Esophagus (tissue), 2 donors: ENCODE measurements at regions not wholly inside any gene's neighbourhood (a gene's known extent, or its start where the extent isn't known, plus 50 kb on each side); places are given as distances from the start of the nearest gene placed in this dataset.

Experiments
- H3K27ac ChIP-seq, 2 donors: one replicate each; pipeline ENCODE4 v1.5.1; 2013; ENCODE audit warnings: low read depth in 2 of 2, mild to moderate bottlenecking in 2 of 2, inconsistent platforms in 1 of 2, low read length in 1 of 2, moderate library complexity in 1 of 2
- H3K27me3 ChIP-seq, 2 donors: one replicate each; pipeline ENCODE4 v1.6.1; 2013; ENCODE audit warnings: low read length in 2 of 2, control low read depth in 1 of 2, mild to moderate bottlenecking in 1 of 2; ENCODE audit not compliant: insufficient read depth in 2 of 2, control insufficient read depth in 1 of 2
- H3K36me3 ChIP-seq, 2 donors: one replicate each; pipeline ENCODE4 v1.6.1; 2013; ENCODE audit warnings: low read length in 1 of 2; ENCODE audit not compliant: control insufficient read depth in 2 of 2, insufficient read depth in 2 of 2
- H3K4me1 ChIP-seq, 2 donors: one replicate each; pipeline ENCODE4 v1.6.1; 2013; ENCODE audit warnings: low read length in 1 of 2; ENCODE audit not compliant: control insufficient read depth in 2 of 2, insufficient read depth in 2 of 2
- H3K4me3 ChIP-seq, 2 donors: one replicate each; pipeline ENCODE4 v1.5.1; 2013; ENCODE audit warnings: low read length in 2 of 2, mild to moderate bottlenecking in 2 of 2, low read depth in 1 of 2, moderate library complexity in 1 of 2
- H3K9me3 ChIP-seq, 2 donors: one replicate each; pipeline ENCODE4 v1.6.1; 2013; ENCODE audit warnings: mild to moderate bottlenecking in 2 of 2, low read depth in 1 of 2, low read length in 1 of 2, moderate library complexity in 1 of 2; ENCODE audit not compliant: control insufficient read depth in 2 of 2, insufficient read depth in 1 of 2
- WGBS, 2 donors: extraction: QIAGEN DNeasy Blood & Tissue Kit; methylation state at CpG; one replicate each; pipeline ENCODE4 v1.1.7; 2013; 5-methylcytosine and 5-hydroxymethylcytosine counted together
- donor health status: healthy with polysubstance abuse.
- donor health status: Bipolar disorder and iron deficiency.

DNA sequence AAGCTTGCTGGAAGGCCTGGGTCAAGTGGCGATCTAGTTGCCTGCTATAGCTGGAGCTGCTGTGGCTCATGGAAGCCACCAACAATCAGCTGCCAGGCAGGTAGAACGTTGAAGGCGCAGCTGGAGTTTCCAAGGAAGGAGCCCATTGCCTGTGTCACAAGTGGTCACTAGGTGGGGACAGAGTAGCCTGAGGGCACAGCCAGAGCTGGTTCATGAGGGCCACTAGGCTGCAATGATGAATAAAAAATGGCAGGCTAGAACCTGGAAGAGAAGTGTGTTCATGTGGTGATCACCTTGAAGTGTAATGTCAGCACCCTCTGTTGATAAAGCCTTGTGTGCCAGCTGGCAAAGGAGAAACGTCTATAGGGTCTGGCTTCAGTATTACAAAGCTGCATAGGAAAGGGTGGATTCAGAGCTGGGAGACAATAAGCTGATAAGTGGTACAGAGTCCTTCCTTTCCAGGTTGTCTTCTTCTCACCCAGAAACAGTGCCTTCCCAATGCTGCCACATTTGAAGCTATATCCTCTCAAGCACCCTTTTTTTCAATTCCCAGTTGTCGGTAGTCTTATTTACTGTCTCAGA is 165.8 kb downstream of the EMP1 start:
- no peak overlapping the region for H3K27ac ChIP-seq
- H3K4me1 ChIP-seq: no peaks in the 10 kb centered on the region
- H3K36me3 ChIP-seq: no peaks in the 10 kb centered on the region
- peaks cover 0 to 2% of the 10 kb centered on the region in 2 donors for H3K27me3 ChIP-seq
- WGBS, 2 donors: 50 to 60% methylated on average over 5 of the region's 5 CpGs
- H3K4me3 ChIP-seq: no peak overlapping the region
- H3K9me3 ChIP-seq: no peaks in the 10 kb centered on the region

DNA sequence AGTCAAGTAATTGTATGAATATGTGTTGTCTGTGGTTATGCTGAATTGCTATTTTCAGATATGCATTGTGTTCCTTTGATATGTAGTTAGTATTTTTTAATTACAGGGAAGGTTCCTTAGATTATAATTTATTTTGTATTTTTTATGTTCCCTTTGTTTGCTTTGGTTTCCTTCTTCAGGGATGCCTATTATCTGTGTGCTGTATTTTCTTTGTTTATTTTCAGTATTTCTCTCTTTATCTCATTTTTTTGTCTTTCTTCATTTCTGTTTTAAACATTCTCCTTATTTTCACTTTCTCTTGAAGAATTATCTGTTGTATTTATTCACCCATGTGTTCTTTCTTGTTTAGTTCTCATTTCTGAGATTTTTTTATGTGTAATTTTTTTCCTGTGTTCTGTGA is 163.1 kb downstream of the EMP1 start:
- no peaks in the 10 kb centered on the region for H3K36me3 ChIP-seq
- H3K9me3 ChIP-seq: no peaks in the 10 kb centered on the region
- no peaks in the 10 kb centered on the region for H3K4me1 ChIP-seq

DNA sequence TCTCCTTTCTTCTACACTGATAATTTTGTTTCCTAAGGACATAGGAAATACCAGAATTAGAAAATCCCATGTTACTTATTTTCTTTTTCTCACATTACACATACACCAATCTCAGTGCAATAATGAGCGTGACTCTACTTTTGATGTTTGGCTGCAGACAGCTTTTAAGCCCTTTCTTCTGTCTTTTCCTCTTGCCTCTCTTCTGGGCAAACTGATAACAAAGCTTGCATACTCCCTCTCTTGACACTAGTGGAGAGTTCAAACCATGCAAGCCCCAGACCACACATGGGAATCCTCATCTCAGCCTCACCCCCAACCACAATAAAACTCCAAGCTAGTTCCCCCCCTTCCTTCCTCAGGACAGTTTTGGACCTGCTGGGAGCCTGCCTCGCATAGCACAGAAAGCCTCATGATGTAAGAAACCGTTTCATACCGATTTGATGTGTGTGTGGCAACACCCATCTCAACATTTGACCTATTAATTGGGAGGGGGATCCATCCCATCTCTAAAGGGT is 161.9 kb downstream of the EMP1 start:
- Histone ChIP-seq H3K4me1 (no peaks in the 10 kb centered on the region), H3K9me3 (no peaks in the 10 kb centered on the region), H3K4me3 (no peak overlapping the region), H3K27me3 (peaks cover 0 to 2% of the 10 kb centered on the region in 2 donors), H3K36me3 (no peaks in the 10 kb centered on the region), H3K27ac (no peak overlapping the region)
- WGBS, 2 donors: 81 to 84% methylated on average over 4 of the region's 4 CpGs

More for the DNA sequence above, 163.1 kb downstream of the EMP1 start:
- H3K27ac ChIP-seq: no peak overlapping the region
- peaks cover 0 to 2% of the 10 kb centered on the region in 2 donors for H3K27me3 ChIP-seq
- no peak overlapping the region for H3K4me3 ChIP-seq

DNA sequence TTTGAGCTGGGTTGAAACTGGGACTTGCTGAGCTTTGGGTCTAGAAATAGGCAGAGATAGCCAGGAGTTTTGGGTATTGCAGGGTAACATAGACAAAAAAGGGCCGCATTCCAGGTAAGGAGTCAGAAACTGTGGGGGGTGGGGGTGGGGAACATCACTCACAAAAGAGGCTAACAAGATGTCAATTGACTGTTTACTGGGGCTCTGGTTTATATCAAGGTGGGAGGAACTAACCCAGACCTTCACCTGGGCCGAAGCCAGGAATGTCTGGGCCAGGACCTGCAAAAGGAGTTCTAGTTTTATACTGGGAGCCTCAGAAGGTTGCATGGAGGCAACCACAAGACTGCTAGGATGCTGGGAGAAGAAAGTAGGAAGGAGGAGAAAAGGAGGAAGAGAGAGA is 154.4 kb downstream of the EMP1 start:
- H3K4me1 ChIP-seq: no peaks in the 10 kb centered on the region
- no peak overlapping the region for H3K27ac ChIP-seq
- H3K36me3 ChIP-seq: no peaks in the 10 kb centered on the region
- WGBS, 2 donors: 86 to 88% methylated on average over 2 of the region's 2 CpGs
- H3K27me3 ChIP-seq: no peaks in the 10 kb centered on the region
- no peak overlapping the region for H3K4me3 ChIP-seq
- no peaks in the 10 kb centered on the region for H3K9me3 ChIP-seq

DNA sequence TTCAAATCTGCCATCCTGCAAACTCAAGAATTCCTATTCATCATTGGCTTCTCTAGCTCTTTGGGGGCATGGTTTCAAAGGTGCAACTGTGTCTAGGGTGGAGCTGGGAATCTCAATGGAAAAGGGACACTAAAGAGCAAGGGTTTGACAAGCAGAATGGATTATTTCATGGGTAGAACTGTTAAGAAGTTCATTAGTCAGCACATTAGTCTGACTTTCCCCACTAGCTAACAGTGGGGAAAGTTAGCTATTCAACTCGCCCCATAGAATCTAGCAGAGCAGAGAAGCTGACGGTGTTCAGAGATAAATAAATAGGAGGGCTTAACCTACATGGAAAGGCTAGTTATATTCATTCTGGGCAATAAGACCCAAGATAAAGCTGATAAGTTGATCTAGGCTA is 153.9 kb downstream of the EMP1 start:
- Histone ChIP-seq H3K36me3 (no peaks in the 10 kb centered on the region), H3K27ac (no peak overlapping the region), H3K4me1 (no peaks in the 10 kb centered on the region), H3K9me3 (no peaks in the 10 kb centered on the region), H3K4me3 (no peak overlapping the region), H3K27me3 (no peaks in the 10 kb centered on the region)
- WGBS, 2 donors: 75 to 77% methylated on average over 2 of the region's 2 CpGs

DNA sequence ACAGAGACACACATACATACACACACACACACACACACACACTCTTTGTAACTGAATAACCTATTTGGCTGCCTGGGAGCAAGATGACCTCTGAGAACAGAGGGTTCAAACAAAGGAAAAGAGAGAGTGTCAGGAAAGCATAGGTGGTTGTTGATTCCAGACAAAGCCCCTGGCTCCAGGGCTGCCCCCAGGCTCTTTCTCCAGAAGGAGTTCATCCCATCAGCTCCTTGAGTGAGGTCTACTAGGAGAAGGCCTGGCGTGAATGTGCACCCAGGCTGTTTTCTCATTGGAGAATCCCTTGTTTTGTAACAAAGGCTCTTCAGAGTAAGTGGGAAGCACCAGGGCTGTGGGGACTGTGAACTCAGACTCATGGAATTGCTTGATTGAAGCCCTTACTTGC is 151.9 kb downstream of the EMP1 start:
- Histone ChIP-seq H3K36me3 (no peaks in the 10 kb centered on the region), H3K27ac (no peak overlapping the region), H3K4me1 (no peaks in the 10 kb centered on the region), H3K4me3 (no peak overlapping the region), H3K9me3 (no peaks in the 10 kb centered on the region), H3K27me3 (no peaks in the 10 kb centered on the region)
- 75 to 91% methylated on average over 1 of the region's 1 CpG for WGBS, 2 donors

DNA sequence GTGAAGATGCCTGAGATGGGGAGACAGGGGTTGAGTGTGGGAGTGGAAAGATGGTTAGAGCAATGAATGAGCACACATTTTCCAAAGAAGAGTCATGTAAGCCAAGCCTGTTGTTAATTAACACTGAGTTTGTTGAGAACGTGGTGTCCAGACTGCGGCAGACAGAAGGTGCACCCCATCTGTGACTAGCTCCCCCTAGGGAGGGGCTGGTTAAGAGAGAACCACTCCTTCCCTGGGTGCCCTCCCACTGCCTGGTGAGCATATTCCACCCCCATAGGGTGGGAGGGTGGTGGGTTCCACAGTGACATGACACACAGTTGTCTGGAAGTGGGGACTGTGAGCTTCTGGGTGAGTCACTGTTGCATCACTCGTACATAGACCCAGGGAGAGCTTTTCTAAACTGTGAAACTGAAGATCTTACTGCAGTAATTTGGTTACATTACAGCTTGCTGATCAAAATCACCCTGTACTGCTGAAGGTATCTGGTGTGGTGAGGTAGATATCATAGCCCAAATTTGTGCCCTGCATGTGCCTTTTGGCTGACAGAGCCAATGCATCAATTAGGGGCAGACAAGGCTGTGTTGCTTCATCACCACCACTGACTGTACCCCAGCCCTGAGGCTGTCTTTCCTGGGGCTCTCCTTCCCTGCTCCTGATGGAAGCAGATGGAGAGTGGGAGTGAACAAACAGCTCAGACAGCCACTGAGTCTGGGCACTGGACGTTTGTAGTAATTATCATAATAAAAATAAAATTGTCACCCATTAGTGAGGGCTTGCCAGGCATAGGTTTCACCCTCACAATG is 150.9 kb downstream of the EMP1 start:
- no peaks in the 10 kb centered on the region for H3K36me3 ChIP-seq
- no peak overlapping the region for H3K27ac ChIP-seq
- no peak overlapping the region for H3K4me3 ChIP-seq
- no peaks in the 10 kb centered on the region for H3K9me3 ChIP-seq
- H3K4me1 ChIP-seq: no peaks in the 10 kb centered on the region
- no peaks in the 10 kb centered on the region for H3K27me3 ChIP-seq
- 51 to 56% methylated on average over 4 of the region's 4 CpGs for WGBS, 2 donors

DNA sequence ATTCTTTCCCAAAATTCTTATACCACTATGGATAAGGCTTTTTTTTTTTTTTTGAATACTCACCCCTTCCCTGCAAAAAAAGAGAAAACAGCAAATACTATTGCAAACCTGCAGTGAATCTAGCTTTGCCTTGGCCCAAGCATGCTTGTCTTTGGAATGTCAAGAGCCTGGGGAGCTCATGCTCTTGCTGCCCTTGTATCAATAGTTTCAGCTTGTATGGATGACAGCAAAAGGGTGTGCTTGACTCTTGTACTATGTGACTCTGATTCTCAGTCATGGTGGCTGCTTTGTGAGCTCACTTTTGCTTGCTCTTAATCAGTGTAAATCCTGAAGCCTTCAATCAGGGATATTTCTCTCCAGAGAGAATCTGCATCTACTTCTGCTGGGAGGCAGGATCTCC is 149.2 kb downstream of the EMP1 start:
- no peaks in the 10 kb centered on the region for H3K27me3 ChIP-seq

DNA sequence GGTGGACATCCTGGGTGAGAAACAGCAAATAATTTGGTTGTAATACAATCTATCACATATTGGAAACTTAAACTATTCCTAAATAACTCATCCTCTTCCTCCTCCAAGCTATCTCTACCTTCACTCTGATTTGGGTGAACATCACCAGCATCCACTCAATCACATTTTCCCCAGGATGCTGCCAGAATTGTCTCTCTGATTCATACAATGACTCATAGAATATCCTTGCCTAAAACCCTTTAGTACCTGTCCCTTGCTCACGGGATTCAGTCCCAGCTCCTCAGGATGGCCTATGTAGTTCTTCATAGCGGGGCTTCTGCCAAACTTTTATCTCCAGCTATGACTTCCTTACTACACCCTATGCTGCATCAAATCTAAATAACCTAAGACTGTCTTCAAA is 146.8 kb downstream of the EMP1 start:
- no peaks in the 10 kb centered on the region for H3K36me3 ChIP-seq
- WGBS, 2 donors: 40 to 68% methylated on average over 2 of the region's 2 CpGs
- no peak overlapping the region for H3K4me3 ChIP-seq
- H3K27me3 ChIP-seq: no peaks in the 10 kb centered on the region
- H3K9me3 ChIP-seq: no peaks in the 10 kb centered on the region
- H3K27ac ChIP-seq: no peak overlapping the region
- H3K4me1 ChIP-seq: peaks cover 0 to 2% of the 10 kb centered on the region in 2 donors

More for the DNA sequence above, 149.2 kb downstream of the EMP1 start:
- Histone ChIP-seq H3K27ac (no peak overlapping the region), H3K9me3 (no peaks in the 10 kb centered on the region), H3K4me3 (no peak overlapping the region), H3K36me3 (no peaks in the 10 kb centered on the region), H3K4me1 (no peaks in the 10 kb centered on the region)

DNA sequence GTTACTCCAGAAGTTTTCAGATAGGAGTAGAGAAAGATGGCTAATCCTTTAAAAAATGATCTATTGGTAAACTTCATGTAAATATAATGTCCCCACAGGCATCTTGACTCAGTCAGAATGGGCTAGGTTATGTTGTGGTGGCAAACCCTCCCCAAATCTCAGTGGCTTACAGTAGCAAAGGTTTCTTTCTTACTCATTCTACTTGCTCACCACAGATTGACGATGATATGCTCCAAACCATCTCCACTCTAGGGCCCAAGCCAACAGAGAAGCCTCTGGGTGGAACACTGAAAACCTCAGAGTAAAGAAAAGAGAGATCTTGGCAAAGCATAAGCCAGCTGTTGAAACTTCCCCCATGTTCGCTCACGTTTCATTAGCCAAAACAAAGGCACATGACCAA is 146.4 kb downstream of the EMP1 start:
- H3K4me1 ChIP-seq: peaks cover 0 to 2% of the 10 kb centered on the region in 2 donors
- 63 to 72% methylated on average over 3 of the region's 3 CpGs for WGBS, 2 donors

More for the DNA sequence above, 146.4 kb downstream of the EMP1 start:
- Histone ChIP-seq H3K27me3 (no peaks in the 10 kb centered on the region), H3K9me3 (no peaks in the 10 kb centered on the region), H3K4me3 (no peak overlapping the region), H3K27ac (no peak overlapping the region), H3K36me3 (no peaks in the 10 kb centered on the region)
